Neural cell (in vitro differentiated cells): ENCODE measurements at regions not wholly inside any gene's neighbourhood (a gene's known extent, or its start where the extent isn't known, plus 50 kb on each side); places are given as distances from the start of the nearest gene placed in this dataset.

ENCODE experiments used
- H2AFZ ChIP-seq: fragments of 200-600, 300-800 bp; sonication (generic), shearing (Covaris generic); 2 replicates; pipeline ENCODE4 v1.6.0; 2014; ENCODE audit warnings: low read depth, mild to moderate bottlenecking, antibody characterized with exemption, low read length, moderate library complexity
- H3F3A ChIP-seq: fragments of 200-600 bp; shearing (Covaris generic); 2 replicates; pipeline ENCODE4 v1.6.1; 2016; ENCODE audit warnings: mild to moderate bottlenecking, moderate library complexity, mixed read lengths, antibody characterized with exemption, low read length; ENCODE audit not compliant: insufficient read depth, poor library complexity, severe bottlenecking
- H3K27ac ChIP-seq: fragments of 200-600, 300-800 bp; sonication (generic), shearing (Covaris generic); 2 replicates; pipeline ENCODE4 v1.5.1; 2014; ENCODE audit warnings: mild to moderate bottlenecking, low read length, moderate library complexity
- H3K27me3 ChIP-seq: fragments of 300-800, 200-600 bp; sonication (generic), shearing (Covaris generic); 2 replicates; pipeline ENCODE4 v1.6.0; 2014; ENCODE audit warnings: mild to moderate bottlenecking, low read depth, low read length, moderate library complexity; ENCODE audit not compliant: insufficient read depth
- H3K36me3 ChIP-seq: fragments of 300-800, 200-600 bp; sonication (generic), shearing (Covaris generic); 2 replicates; pipeline ENCODE4 v1.5.1; 2014; ENCODE audit warnings: mild to moderate bottlenecking, antibody characterized with exemption, low read length, moderate library complexity; ENCODE audit not compliant: insufficient read depth
- H3K4me2 ChIP-seq: fragments of 300-800, 200-600 bp; sonication (generic), shearing (Covaris generic); 2 replicates; pipeline ENCODE4 v1.6.0; 2014; ENCODE audit warnings: mild to moderate bottlenecking, low read length
- H3K4me3 ChIP-seq: fragments of 300-800, 200-600 bp; sonication (generic), shearing (Covaris generic); 2 replicates; pipeline ENCODE4 v1.5.1; 2014; ENCODE audit warnings: mild to moderate bottlenecking, low read length, moderate library complexity
- H3K79me2 ChIP-seq: fragments of 200-600 bp; shearing (Covaris generic); replicated peaks from 2 replicates; pipeline ENCODE4 v1.6.0; 2014; ENCODE audit warnings: mild to moderate bottlenecking, low read length, moderate library complexity; ENCODE audit not compliant: insufficient read depth
- H3K9ac ChIP-seq: fragments of 300-800, 200-600 bp; sonication (generic), shearing (Covaris generic); 2 replicates; pipeline ENCODE4 v1.6.1; 2016; ENCODE audit warnings: mild to moderate bottlenecking, low read length, mixed read lengths
- H3K9me2 ChIP-seq: fragments of 200-600 bp; shearing (Covaris generic); 2 replicates; pipeline ENCODE4 v1.6.1; 2016; ENCODE audit warnings: mild to moderate bottlenecking, low read length, mixed read lengths; ENCODE audit not compliant: insufficient read depth
- H3K9me3 ChIP-seq: fragments of 200-600, 300-800 bp; sonication (generic), shearing (Covaris generic); 2 replicates; pipeline ENCODE4 v1.6.1; 2016; ENCODE audit warnings: mild to moderate bottlenecking, mixed run types, low read length, moderate library complexity, mixed read lengths
- H4K20me1 ChIP-seq: fragments of 200-600 bp; shearing (Covaris generic); 2 replicates; pipeline ENCODE4 v1.6.1; 2016; ENCODE audit warnings: mild to moderate bottlenecking, mixed run types; ENCODE audit not compliant: insufficient read depth
- CTCF ChIP-seq: fragments of 450-650 bp; IDR thresholded peaks from 2 replicates; pipeline ENCODE4 v1.5.1; 2014; ENCODE audit warnings: antibody characterized with exemption, mild to moderate bottlenecking, moderate library complexity; ENCODE audit not compliant: poor library complexity, severe bottlenecking
- EP300 ChIP-seq: fragments of 450-650 bp; conservative IDR thresholded peaks from 2 replicates; pipeline ENCODE4 v1.6.1; 2014; ENCODE audit warnings: antibody characterized with exemption, mild to moderate bottlenecking, moderate library complexity; ENCODE audit not compliant: poor library complexity, severe bottlenecking
- EZH2 ChIP-seq: fragments of 200-600, 300-800 bp; shearing (Covaris generic), sonication (generic); IDR thresholded peaks from 2 replicates; pipeline ENCODE4 v1.6.1; 2014; ENCODE audit warnings: antibody characterized with exemption, low read length, borderline replicate concordance, mild to moderate bottlenecking; ENCODE audit not compliant: insufficient read depth, poor library complexity, severe bottlenecking
- MXI1 ChIP-seq: fragments of 450-650 bp; conservative IDR thresholded peaks from 2 replicates; pipeline ENCODE4 v1.6.1; 2014; ENCODE audit warnings: antibody characterized with exemption, mild to moderate bottlenecking; ENCODE audit not compliant: poor library complexity, severe bottlenecking
- POLR2AphosphoS5 ChIP-seq: IDR thresholded peaks from 2 replicates; pipeline ENCODE4 v1.6.1; 2012
- RAD21 ChIP-seq: fragments of 450-650 bp; conservative IDR thresholded peaks from 2 replicates; pipeline ENCODE4 v1.6.1; 2014; ENCODE audit warnings: antibody characterized with exemption, mild to moderate bottlenecking, moderate library complexity
- REST ChIP-seq: IDR thresholded peaks from 2 replicates; pipeline ENCODE4 v1.6.1; 2012; ENCODE audit warnings: borderline replicate concordance
- SMC3 ChIP-seq: fragments of 450-650 bp; conservative IDR thresholded peaks from 2 replicates; pipeline ENCODE4 v1.6.1; 2014; ENCODE audit warnings: antibody characterized with exemption, mild to moderate bottlenecking, moderate library complexity; ENCODE audit not compliant: poor library complexity
- TAF1 ChIP-seq: IDR thresholded peaks from 2 replicates; pipeline ENCODE4 v1.6.1; 2012; ENCODE audit warnings: low read depth

DNA sequence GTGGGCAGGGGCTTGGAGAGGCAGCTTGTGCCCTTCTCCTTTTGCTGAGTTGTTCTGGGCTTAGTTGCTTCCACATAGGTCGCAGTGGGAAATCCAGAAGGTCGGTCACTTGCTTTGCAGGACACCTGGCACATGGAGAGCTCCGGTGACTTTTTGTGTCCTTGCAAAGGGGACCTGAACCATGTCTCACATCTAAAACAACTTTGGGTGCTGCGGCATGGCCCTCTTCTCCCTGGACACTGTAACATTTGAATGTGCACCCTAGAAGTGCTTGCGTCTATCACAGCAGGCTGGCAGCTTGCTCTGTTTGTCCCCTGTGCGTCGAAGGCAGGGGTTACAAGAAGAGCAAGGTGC lies 189.9 kb upstream of the TWIST2 start:
- TF ChIP-seq TAF1 (no peak), REST (no peak), EZH2 (no peak), SMC3 (no peak), POLR2AphosphoS5 (no peak), MXI1 (no peak), CTCF (no peak), RAD21 (no peak), EP300 (no peak)
- H3K79me2 ChIP-seq: no peaks in the 10 kb centered on the region
- H3F3A ChIP-seq: no peaks in the 10 kb centered on the region
- no peak overlapping the region for H3K4me2 ChIP-seq
- H3K36me3 ChIP-seq: no peaks in the 10 kb centered on the region
- no peaks in the 10 kb centered on the region for H3K27me3 ChIP-seq
- H4K20me1 ChIP-seq: no peaks in the 10 kb centered on the region
- H3K9me3 ChIP-seq: no peaks in the 10 kb centered on the region
- no peak overlapping the region for H2AFZ ChIP-seq
- no peak overlapping the region for H3K4me3 ChIP-seq
- no peaks in the 10 kb centered on the region for H3K9me2 ChIP-seq
- no peak overlapping the region for H3K27ac ChIP-seq
- H3K9ac ChIP-seq: no peak overlapping the region

DNA sequence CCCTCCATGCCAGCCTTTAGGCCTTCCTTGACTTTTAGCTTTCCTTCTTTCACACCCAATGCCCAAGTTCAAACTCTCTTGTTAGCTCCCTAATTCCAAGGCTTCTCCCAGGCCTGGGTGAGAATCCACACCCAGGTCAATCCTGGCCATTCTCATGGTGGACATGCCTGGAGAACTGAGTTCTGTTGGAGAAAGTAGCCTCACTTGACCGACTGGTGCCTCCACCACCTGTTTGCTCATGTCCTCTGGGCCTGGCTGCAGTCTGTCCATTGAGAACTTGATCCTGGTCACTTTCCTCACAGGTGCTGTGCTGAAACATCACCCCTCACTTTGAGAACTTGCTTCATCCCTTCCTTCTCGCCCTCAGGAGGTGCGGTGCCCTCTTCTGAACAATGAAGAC lies 189.1 kb upstream of the TWIST2 start:
- no peak overlapping the region for H3K4me3 ChIP-seq
- no peaks in the 10 kb centered on the region for H3K27me3 ChIP-seq
- H3K4me2 ChIP-seq: no peak overlapping the region
- H3F3A ChIP-seq: no peaks in the 10 kb centered on the region
- H3K9ac ChIP-seq: no peak overlapping the region
- H3K9me2 ChIP-seq: no peaks in the 10 kb centered on the region
- H3K36me3 ChIP-seq: no peaks in the 10 kb centered on the region
- no peaks in the 10 kb centered on the region for H4K20me1 ChIP-seq
- no peaks in the 10 kb centered on the region for H3K9me3 ChIP-seq
- no peak overlapping the region for H3K27ac ChIP-seq
- H3K79me2 ChIP-seq: no peaks in the 10 kb centered on the region
- TF ChIP-seq REST: no peak
- TF ChIP-seq EZH2: no peak
- no peak overlapping the region for H2AFZ ChIP-seq
